ENCODE measurements at regions not wholly inside any gene's neighbourhood (a gene's known extent, or its start where the extent isn't known, plus 50 kb on each side); places are given as distances from the start of the nearest gene placed in this dataset.

- TF ChIP-seq, protein P1, sequence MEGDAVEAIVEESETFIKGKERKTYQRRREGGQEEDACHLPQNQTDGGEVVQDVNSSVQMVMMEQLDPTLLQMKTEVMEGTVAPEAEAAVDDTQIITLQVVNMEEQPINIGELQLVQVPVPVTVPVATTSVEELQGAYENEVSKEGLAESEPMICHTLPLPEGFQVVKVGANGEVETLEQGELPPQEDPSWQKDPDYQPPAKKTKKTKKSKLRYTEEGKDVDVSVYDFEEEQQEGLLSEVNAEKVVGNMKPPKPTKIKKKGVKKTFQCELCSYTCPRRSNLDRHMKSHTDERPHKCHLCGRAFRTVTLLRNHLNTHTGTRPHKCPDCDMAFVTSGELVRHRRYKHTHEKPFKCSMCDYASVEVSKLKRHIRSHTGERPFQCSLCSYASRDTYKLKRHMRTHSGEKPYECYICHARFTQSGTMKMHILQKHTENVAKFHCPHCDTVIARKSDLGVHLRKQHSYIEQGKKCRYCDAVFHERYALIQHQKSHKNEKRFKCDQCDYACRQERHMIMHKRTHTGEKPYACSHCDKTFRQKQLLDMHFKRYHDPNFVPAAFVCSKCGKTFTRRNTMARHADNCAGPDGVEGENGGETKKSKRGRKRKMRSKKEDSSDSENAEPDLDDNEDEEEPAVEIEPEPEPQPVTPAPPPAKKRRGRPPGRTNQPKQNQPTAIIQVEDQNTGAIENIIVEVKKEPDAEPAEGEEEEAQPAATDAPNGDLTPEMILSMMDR (IDR thresholded peaks at IDR 0.05): no peak
- TF ChIP-seq EZH2 (IDR thresholded peaks at IDR 0.05; ENCODE audit: borderline replicate concordance, insufficient read depth, low read depth, low read length, poor library complexity, severe bottlenecking): no peak
Measured at GRCh38 chr10:3595736-3596135, 189.3 kb downstream of the KLF6 start.

Measured in B cell (primary cell).